Colonic mucosa (tissue), 4 donors: ENCODE measurements at regions not wholly inside any gene's neighbourhood (a gene's known extent, or its start where the extent isn't known, plus 50 kb on each side); places are given as distances from the start of the nearest gene placed in this dataset.

Experiments used
- DNase-seq: peaks from one replicate; pipeline ENCODE4 v3.0.0-alpha.2; 2020
- H3K27ac ChIP-seq: fragments of 200-600 bp; one replicate; pipeline ENCODE4 v1.8.0; 2021
- H3K27me3 ChIP-seq: fragments of 200-600 bp; one replicate; pipeline ENCODE4 v1.8.0; 2021
- H3K36me3 ChIP-seq: fragments of 200-600 bp; one replicate; pipeline ENCODE4 v1.8.0; 2021
- H3K4me1 ChIP-seq: fragments of 200-600 bp; one replicate; pipeline ENCODE4 v1.8.0; 2021; ENCODE audit warnings: mild to moderate bottlenecking
- H3K4me3 ChIP-seq: fragments of 200-600 bp; one replicate; pipeline ENCODE4 v1.8.0; 2021
- H3K9ac ChIP-seq, 2 donors: one replicate each; pipeline ENCODE4 v1.7.0; 2013; ENCODE audit warnings: control low read depth in 2 of 2, low read depth in 2 of 2, low read length in 2 of 2
- H3K9me3 ChIP-seq: fragments of 200-600 bp; one replicate; pipeline ENCODE4 v1.8.0; 2021
- CTCF ChIP-seq: fragments of 200-600 bp; IDR thresholded peaks from one replicate; pipeline ENCODE4 v1.8.0; 2022; ENCODE audit warnings: antibody characterized with exemption, mild to moderate bottlenecking
- intact Hi-C: fragments of 100-400 bp; cut with DNase I; formaldehyde crosslinking; loops from one replicate; pipeline ENCODE4 v1.14.1; 2022
- donor health status: healthy.
- donor health status: DM: no; HTN: no; CAD: no.
- donor health status: DM: no; HTN: no; CAD: no.

DNA sequence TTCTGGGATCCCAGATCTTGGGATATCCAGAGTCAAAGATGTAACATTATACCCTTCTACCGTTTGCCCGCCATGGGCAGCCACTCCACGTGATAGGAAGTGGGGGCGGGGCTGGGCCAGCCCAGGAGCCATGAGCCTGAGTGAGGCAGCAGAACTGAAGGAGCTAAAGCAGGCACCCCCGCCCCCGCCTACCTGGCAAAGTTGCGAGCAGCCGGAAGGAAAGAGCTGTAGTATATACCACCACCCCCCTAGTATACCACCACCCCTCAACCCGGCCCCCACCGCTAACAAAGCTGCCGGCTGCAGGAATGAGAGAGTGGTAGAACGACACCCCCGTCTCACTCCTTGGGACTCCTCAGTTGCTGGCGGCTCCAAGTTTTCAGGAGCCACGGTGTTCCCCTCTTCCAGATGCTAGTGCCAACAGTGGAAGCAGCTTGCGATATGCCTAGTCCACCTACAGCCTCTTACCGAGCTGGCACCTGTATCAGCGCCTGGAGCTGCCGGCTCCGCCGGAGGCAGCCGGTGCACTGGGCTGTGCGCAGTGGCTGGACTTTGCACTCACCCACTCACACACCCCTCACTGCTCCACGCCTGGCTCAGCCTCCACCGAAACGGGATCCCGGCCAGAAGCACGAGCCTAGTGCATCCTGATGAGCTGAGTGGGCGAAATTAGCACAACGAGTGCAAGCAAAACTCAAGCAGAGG is 230.7 kb upstream of the PRR20A start:
- Histone ChIP-seq H3K9me3 (no peaks in the 10 kb centered on the region), H3K27ac (no peak overlapping the region), H3K27me3 (no peaks in the 10 kb centered on the region), H3K4me3 (no peak overlapping the region), H3K9ac (no peak overlapping the region), H3K4me1 (no peaks in the 10 kb centered on the region), H3K36me3 (no peaks in the 10 kb centered on the region)
- TF ChIP-seq CTCF, result no peak
- intact Hi-C loops, result no loop called here
- DNase-seq, result no peak

DNA sequence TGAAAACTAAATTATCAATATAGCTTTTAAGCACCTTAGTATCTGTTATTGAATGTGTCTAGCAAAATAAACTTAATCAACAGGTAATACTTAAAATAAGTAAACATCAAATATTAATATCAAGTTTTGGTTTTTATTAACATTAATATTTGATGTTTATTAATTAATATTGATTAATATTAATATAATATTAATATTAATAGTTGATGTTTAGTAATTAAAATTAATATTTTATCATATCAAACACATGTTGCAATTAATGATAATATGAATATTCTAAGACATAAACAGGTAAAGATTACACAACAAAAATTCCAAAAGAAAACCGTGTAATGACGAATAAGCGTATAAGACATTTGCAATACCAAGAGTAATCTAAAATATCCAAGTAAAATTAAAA is 222.8 kb upstream of the PRR20A start:
- intact Hi-C loops, result no loop called here
- Histone ChIP-seq H3K4me1 (no peaks in the 10 kb centered on the region), H3K27me3 (no peaks in the 10 kb centered on the region), H3K9ac (no peak overlapping the region), H3K36me3 (no peaks in the 10 kb centered on the region), H3K4me3 (no peak overlapping the region), H3K27ac (no peak overlapping the region), H3K9me3 (no peaks in the 10 kb centered on the region)
- TF ChIP-seq CTCF, result no peak
- no peak for DNase-seq

- Histone ChIP-seq H3K4me3 (no peak overlapping the region), H3K27me3 (no peaks in the 10 kb centered on the region), H3K4me1 (no peaks in the 10 kb centered on the region), H3K9me3 (no peaks in the 10 kb centered on the region), H3K27ac (no peak overlapping the region), H3K36me3 (no peaks in the 10 kb centered on the region), H3K9ac (no peak overlapping the region)
- intact Hi-C loops, result no loop called here
- no peak for TF ChIP-seq CTCF
- no peak for DNase-seq
These were observed 217.0 kb upstream of the PRR20A start for GRCh38 chr13:56923626-56924140.

GRCh38 chr13:56924401-56924800 is 216.3 kb upstream of the PRR20A start:
- intact Hi-C loops, result no loop called here
- H3K27ac ChIP-seq, result no peak overlapping the region
- no peaks in the 10 kb centered on the region for H3K27me3 ChIP-seq
- no peak for DNase-seq
- H3K9ac ChIP-seq, result no peak overlapping the region
- H3K4me1 ChIP-seq, result no peaks in the 10 kb centered on the region
- H3K9me3 ChIP-seq, result no peaks in the 10 kb centered on the region
- no peak for TF ChIP-seq CTCF
- no peaks in the 10 kb centered on the region for H3K36me3 ChIP-seq
- no peak overlapping the region for H3K4me3 ChIP-seq

DNA sequence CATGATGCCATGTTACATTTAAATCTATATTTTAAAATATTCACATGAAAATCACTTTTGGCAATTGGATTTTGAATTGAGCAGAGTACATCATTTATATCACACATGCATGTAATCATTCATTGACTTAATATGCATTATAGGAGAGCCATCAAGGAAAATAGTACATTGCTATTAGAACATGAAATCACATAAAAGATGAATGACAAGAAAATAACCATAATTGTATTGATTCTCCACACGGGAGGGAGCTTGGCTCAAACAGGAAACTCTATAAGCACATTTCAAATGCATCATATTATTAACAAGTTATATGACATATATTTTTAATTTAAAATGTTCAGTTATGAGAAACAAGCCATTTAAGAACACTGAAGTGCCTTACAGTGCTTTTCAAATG is 208.6 kb upstream of the PRR20A start:
- H3K9me3 ChIP-seq, result no peaks in the 10 kb centered on the region
- H3K9ac ChIP-seq, result no peak overlapping the region
- no peaks in the 10 kb centered on the region for H3K4me1 ChIP-seq
- TF ChIP-seq CTCF, result no peak
- H3K27ac ChIP-seq, result no peak overlapping the region
- no peaks in the 10 kb centered on the region for H3K27me3 ChIP-seq
- H3K36me3 ChIP-seq, result no peaks in the 10 kb centered on the region
- intact Hi-C loops, result no loop called here
- no peak for DNase-seq
- H3K4me3 ChIP-seq, result no peak overlapping the region
